H9 (cell line): ENCODE measurements at regions not wholly inside any gene's neighbourhood (a gene's known extent, or its start where the extent isn't known, plus 50 kb on each side); places are given as distances from the start of the nearest gene placed in this dataset.
A peak's percentile ranks its signal among the peaks of the same experiment; 100 is the strongest.

Source experiments
- DNase-seq: peaks from one replicate; pipeline ENCODE4 v3.0.0-alpha.2; 2017
- H2AFZ ChIP-seq: one replicate; pipeline ENCODE4 v1.6.1; 2013; ENCODE audit warnings: mild to moderate bottlenecking, low read length, control low read depth, moderate library complexity
- H2AK5ac ChIP-seq: 2 replicates; pipeline ENCODE4 v1.6.1; 2013; ENCODE audit warnings: low read length, control low read depth, mixed read lengths; ENCODE audit not compliant: insufficient read length
- H2BK120ac ChIP-seq: one replicate; pipeline ENCODE4 v1.6.1; 2013; ENCODE audit warnings: low read depth, mild to moderate bottlenecking, low read length, control low read depth, inconsistent platforms; ENCODE audit not compliant: poor library complexity, severe bottlenecking
- H2BK12ac ChIP-seq: 2 replicates; pipeline ENCODE4 v1.6.1; 2013; ENCODE audit warnings: low read length, control low read depth, mixed read lengths, low read depth; ENCODE audit not compliant: insufficient read length
- H2BK15ac ChIP-seq: 2 replicates; pipeline ENCODE4 v1.6.1; 2013; ENCODE audit warnings: low read depth, low read length, control low read depth
- H2BK20ac ChIP-seq: one replicate; pipeline ENCODE4 v1.6.1; 2013; ENCODE audit warnings: low read depth, mild to moderate bottlenecking, low read length, control low read depth, inconsistent platforms; ENCODE audit not compliant: poor library complexity, severe bottlenecking
- H2BK5ac ChIP-seq: 2 replicates; pipeline ENCODE4 v1.6.1; 2013; ENCODE audit warnings: low read length, control low read depth, mixed read lengths; ENCODE audit not compliant: insufficient read length
- H3K14ac ChIP-seq: 2 replicates; pipeline ENCODE4 v1.6.1; 2013; ENCODE audit warnings: low read length, control low read depth; ENCODE audit not compliant: insufficient read depth
- H3K18ac ChIP-seq: 2 replicates; pipeline ENCODE4 v1.6.1; 2013; ENCODE audit warnings: low read depth, mild to moderate bottlenecking, mixed read lengths, low read length, control low read depth; ENCODE audit not compliant: insufficient read length
- H3K23ac ChIP-seq: 2 replicates; pipeline ENCODE4 v1.6.1; 2013; ENCODE audit warnings: low read length, control low read depth, mixed read lengths, low read depth; ENCODE audit not compliant: insufficient read length
- H3K23me2 ChIP-seq: 2 replicates; pipeline ENCODE4 v1.6.1; 2013; ENCODE audit warnings: low read depth, mild to moderate bottlenecking, mixed read lengths, low read length, control low read depth; ENCODE audit not compliant: insufficient read length, poor library complexity, severe bottlenecking
- H3K27ac ChIP-seq: 2 replicates; pipeline ENCODE4 v1.5.1; 2013; ENCODE audit warnings: low read length, control low read depth, mixed read lengths, low read depth; ENCODE audit not compliant: insufficient read length
- H3K27me3 ChIP-seq: 2 replicates; pipeline ENCODE4 v1.6.1; 2013; ENCODE audit warnings: low read length, control low read depth, inconsistent platforms; ENCODE audit not compliant: insufficient read depth
- H3K4ac ChIP-seq: 2 replicates; pipeline ENCODE4 v1.6.1; 2013; ENCODE audit warnings: low read depth, mild to moderate bottlenecking, control low read depth, inconsistent platforms, low read length, moderate library complexity
- H3K4me1 ChIP-seq: 2 replicates; pipeline ENCODE4 v1.6.1; 2013; ENCODE audit warnings: low read length, control low read depth, inconsistent platforms; ENCODE audit not compliant: insufficient read depth
- H3K4me2 ChIP-seq: 2 replicates; pipeline ENCODE4 v1.6.1; 2013; ENCODE audit warnings: low read length, control low read depth, mixed read lengths; ENCODE audit not compliant: insufficient read length, insufficient read depth
- H3K56ac ChIP-seq: 2 replicates; pipeline ENCODE4 v1.6.1; 2013; ENCODE audit warnings: low read depth, mild to moderate bottlenecking, mixed read lengths, low read length, control low read depth; ENCODE audit not compliant: insufficient read length
- H3K79me1 ChIP-seq: 2 replicates; pipeline ENCODE4 v1.6.1; 2013; ENCODE audit warnings: low read depth, mild to moderate bottlenecking, moderate library complexity, low read length, control low read depth, inconsistent platforms; ENCODE audit not compliant: insufficient read depth, poor library complexity, severe bottlenecking
- H3K79me2 ChIP-seq: 2 replicates; pipeline ENCODE4 v1.6.1; 2013; ENCODE audit warnings: low read length, control low read depth, inconsistent platforms; ENCODE audit not compliant: insufficient read depth
- H3K9ac ChIP-seq: 2 replicates; pipeline ENCODE4 v1.6.1; 2013; ENCODE audit warnings: low read length, control low read depth, mixed read lengths; ENCODE audit not compliant: insufficient read length; ENCODE audit errors: extremely low read depth
- H3K9me3 ChIP-seq: one replicate; pipeline ENCODE4 v1.6.1; 2013; ENCODE audit warnings: low read depth, low read length, inconsistent platforms; ENCODE audit not compliant: control insufficient read depth
- H3T11ph ChIP-seq: one replicate; pipeline ENCODE4 v1.6.1; 2013; ENCODE audit warnings: mild to moderate bottlenecking, low read length, control low read depth, inconsistent platforms
- H4K20me1 ChIP-seq: one replicate; pipeline ENCODE4 v1.6.1; 2013; ENCODE audit not compliant: control insufficient read depth, insufficient read length, insufficient read depth
- H4K5ac ChIP-seq: 2 replicates; pipeline ENCODE4 v1.6.1; 2013; ENCODE audit warnings: low read depth, mild to moderate bottlenecking, mixed read lengths, low read length, control low read depth; ENCODE audit not compliant: insufficient read length
- H4K8ac ChIP-seq: replicated peaks from 2 replicates; pipeline ENCODE4 v1.6.1; 2013; ENCODE audit warnings: low read length, control low read depth, mixed read lengths, low read depth; ENCODE audit not compliant: insufficient read length
- H4K91ac ChIP-seq: 2 replicates; pipeline ENCODE4 v1.6.1; 2013; ENCODE audit warnings: low read depth, mild to moderate bottlenecking, moderate library complexity, mixed read lengths, low read length, control low read depth; ENCODE audit not compliant: insufficient read length
- H3K27ac Mint-ChIP-seq, 3 experiments: 2 replicates in 2 of 3; 3 replicates in 1 of 3; pipeline ENCODE4 v1.8.0; 2020 to 2021; ENCODE audit warnings: mixed read lengths in 3 of 3, mild to moderate bottlenecking in 1 of 3, moderate library complexity in 1 of 3
- H3K27me3 Mint-ChIP-seq: 2 replicates; pipeline ENCODE4 v1.8.0; 2021; ENCODE audit warnings: low read depth, mild to moderate bottlenecking, moderate library complexity, mixed read lengths
- H3K36me3 Mint-ChIP-seq, 3 experiments: 2 replicates in 2 of 3; 3 replicates in 1 of 3; pipeline ENCODE4 v1.8.0; 2020 to 2021; ENCODE audit warnings: low read depth in 3 of 3, mixed read lengths in 3 of 3; ENCODE audit not compliant: insufficient read depth in 1 of 3
- H3K4me1 Mint-ChIP-seq, 2 experiments: 2 replicates each; pipeline ENCODE4 v1.8.0; 2020; ENCODE audit warnings: mixed read lengths in 2 of 2
- H3K4me3 Mint-ChIP-seq, 2 experiments: 2 replicates in 1 of 2; 3 replicates in 1 of 2; pipeline ENCODE4 v1.8.0; 2020 to 2021; ENCODE audit warnings: mild to moderate bottlenecking in 2 of 2, mixed read lengths in 2 of 2, moderate library complexity in 1 of 2
- H3K9me3 Mint-ChIP-seq, 2 experiments: 2 replicates in 1 of 2; 3 replicates in 1 of 2; pipeline ENCODE4 v1.8.0; 2020; ENCODE audit warnings: mild to moderate bottlenecking in 2 of 2, mixed read lengths in 2 of 2, moderate library complexity in 1 of 2
- CTCF ChIP-seq: fragments of 200-600 bp; sonication (generic); conservative IDR thresholded peaks from 3 replicates; pipeline ENCODE4 v1.8.0; 2021; ENCODE audit warnings: antibody characterized with exemption, mild to moderate bottlenecking
- WGBS: extraction: QIAGEN DNeasy Blood & Tissue Kit; methylation state at CpG from one replicate; pipeline ENCODE4 v1.1.7; 2013; ENCODE audit warnings: missing lambda C conversion rate, low lambda C conversion rate, mixed read lengths; ENCODE audit not compliant: insufficient read length; ENCODE audit errors: extremely low coverage; 5-methylcytosine and 5-hydroxymethylcytosine counted together

- Histone ChIP-seq H3K23me2 (no peaks in the 10 kb centered on the region), H3K27me3 (no peaks in the 10 kb centered on the region), H4K20me1 (no peaks in the 10 kb centered on the region), H2AFZ (no peak overlapping the region), H2AK5ac (no peak overlapping the region), H2BK20ac (no peak overlapping the region), H3K9me3 (no peaks in the 10 kb centered on the region), H2BK12ac (no peak overlapping the region), H3K23ac (no peak overlapping the region), H2BK15ac (no peak overlapping the region), H4K5ac (no peak overlapping the region), H4K91ac (no peak overlapping the region), H3K4me1 (no peaks in the 10 kb centered on the region), H3K27ac (no peak overlapping the region), H3K9ac (no peak overlapping the region), H3K56ac (no peak overlapping the region), H3K4ac (no peak overlapping the region), H4K8ac (no peak overlapping the region), H3K79me1 (no peaks in the 10 kb centered on the region), H3K4me2 (no peak overlapping the region), H2BK120ac (no peak overlapping the region), H3K18ac (no peak overlapping the region), H3K14ac (no peak overlapping the region), H3K79me2 (no peaks in the 10 kb centered on the region), H3T11ph (no peak overlapping the region), H2BK5ac (no peak overlapping the region)
- no peak for DNase-seq
- no peak overlapping the region for H3K4me3 Mint-ChIP-seq
- H3K27ac Mint-ChIP-seq, result peak overlapping the region in 1 of 3 experiments; percentile 55; a peak in 1 of 7 replicates
- H3K9me3 Mint-ChIP-seq, result no peaks in the 10 kb centered on the region
- TF ChIP-seq CTCF, result no peak
- H3K36me3 Mint-ChIP-seq, result no peaks in the 10 kb centered on the region
- H3K27me3 Mint-ChIP-seq, result no peaks in the 10 kb centered on the region
- no CpG with 5 or more reads among the region's 2 CpGs for WGBS
- no peaks in the 10 kb centered on the region for H3K4me1 Mint-ChIP-seq
Measured at GRCh38 chr5:121292664-121293063, 559.0 kb upstream of the FTMT start.
